ENCODE measurements at regions not wholly inside any gene's neighbourhood (a gene's known extent, or its start where the extent isn't known, plus 50 kb on each side); places are given as distances from the start of the nearest gene placed in this dataset.

DNA sequence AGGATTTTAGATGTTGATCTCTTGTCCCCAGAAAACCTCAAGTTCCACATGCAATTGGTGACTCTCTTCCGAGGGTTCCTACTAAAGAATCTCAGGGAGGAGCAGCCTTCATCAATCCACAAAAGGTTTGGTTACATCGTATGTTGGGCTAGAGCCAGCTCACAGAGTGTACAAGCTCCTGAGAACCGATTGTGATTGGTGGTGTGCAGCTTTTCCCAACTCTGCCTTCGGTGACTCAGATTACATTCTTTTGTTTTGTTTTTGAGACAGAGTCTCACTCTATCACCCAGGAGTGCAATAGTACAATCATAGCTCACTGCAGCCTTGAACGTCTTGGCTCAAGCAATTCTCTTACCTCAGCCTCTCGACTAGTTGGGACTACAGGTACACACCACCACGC is 172.4 kb downstream of the PMP22 start:
- no peaks in the 10 kb centered on the region for H3K27me3 Mint-ChIP-seq (ENCODE audit: low read depth)
- H3K4me3 Mint-ChIP-seq: no peak overlapping the region
- no peaks in the 10 kb centered on the region for H3K9me3 Mint-ChIP-seq
- H3K36me3 Mint-ChIP-seq (ENCODE audit: low read depth): no peaks in the 10 kb centered on the region
- no peaks in the 10 kb centered on the region for H3K4me1 Mint-ChIP-seq (ENCODE audit: low read depth)
- H3K27ac Mint-ChIP-seq: no peak overlapping the region
- no peak for DNase-seq (ENCODE audit: low spot score)

DNA sequence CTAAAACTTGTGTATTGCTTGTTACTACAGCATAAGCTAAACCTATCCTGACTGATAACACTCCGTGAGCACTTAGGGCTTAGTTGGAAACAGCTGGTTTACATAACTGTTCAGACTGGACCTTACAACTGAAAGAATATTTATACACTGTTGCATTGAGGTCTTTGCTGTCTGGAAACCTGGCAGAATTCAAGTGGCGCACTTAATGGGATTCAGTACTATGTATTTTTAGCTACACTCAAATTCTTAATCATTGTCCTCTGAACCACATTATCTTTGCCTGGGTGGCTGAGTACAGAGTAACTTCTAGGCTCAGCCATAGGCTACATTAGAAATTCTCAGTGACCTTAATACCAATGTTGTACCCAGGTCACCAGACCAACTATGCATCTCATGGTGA is 172.9 kb downstream of the PMP22 start:
- no peak overlapping the region for H3K4me3 Mint-ChIP-seq
- H3K27ac Mint-ChIP-seq: no peak overlapping the region

GRCh38 chr17:15091825-15092224 is 173.3 kb downstream of the PMP22 start:
- no peaks in the 10 kb centered on the region for H3K4me1 Mint-ChIP-seq (ENCODE audit: low read depth)
- DNase-seq (ENCODE audit: low spot score): no peak
- H3K27ac Mint-ChIP-seq: no peak overlapping the region
- H3K36me3 Mint-ChIP-seq (ENCODE audit: low read depth): no peaks in the 10 kb centered on the region
- no peaks in the 10 kb centered on the region for H3K27me3 Mint-ChIP-seq (ENCODE audit: low read depth)
- H3K4me3 Mint-ChIP-seq: no peak overlapping the region
- H3K9me3 Mint-ChIP-seq: no peaks in the 10 kb centered on the region

More for the DNA sequence above, 172.9 kb downstream of the PMP22 start:
- no peaks in the 10 kb centered on the region for H3K4me1 Mint-ChIP-seq (ENCODE audit: low read depth)
- no peaks in the 10 kb centered on the region for H3K27me3 Mint-ChIP-seq (ENCODE audit: low read depth)
- H3K9me3 Mint-ChIP-seq: no peaks in the 10 kb centered on the region
- DNase-seq (ENCODE audit: low spot score): no peak
- no peaks in the 10 kb centered on the region for H3K36me3 Mint-ChIP-seq (ENCODE audit: low read depth)

DNA sequence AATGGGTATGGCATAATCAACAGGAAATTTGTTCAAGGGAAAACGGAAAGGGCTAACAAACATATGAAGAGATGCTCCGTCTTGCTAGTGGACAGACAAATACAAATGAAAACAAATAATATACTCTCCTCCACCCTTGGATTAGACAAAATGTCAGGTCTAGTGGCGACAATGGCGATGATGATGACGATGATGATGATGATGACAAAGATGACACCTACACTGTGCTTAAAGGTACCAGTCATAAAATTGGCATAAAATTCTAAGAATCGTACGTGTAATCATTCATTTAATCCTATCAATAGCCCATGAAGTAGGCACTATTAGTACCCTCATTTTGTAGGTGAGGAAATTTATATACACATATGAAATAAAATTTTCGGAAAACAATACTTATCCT is 174.6 kb downstream of the PMP22 start:
- Mint-ChIP-seq H3K4me1 (ENCODE audit: low read depth) (no peaks in the 10 kb centered on the region), H3K36me3 (ENCODE audit: low read depth) (no peaks in the 10 kb centered on the region), H3K27me3 (ENCODE audit: low read depth) (no peaks in the 10 kb centered on the region), H3K4me3 (no peak overlapping the region), H3K9me3 (no peaks in the 10 kb centered on the region), H3K27ac (no peak overlapping the region)
- no peak for DNase-seq (ENCODE audit: low spot score)

DNA sequence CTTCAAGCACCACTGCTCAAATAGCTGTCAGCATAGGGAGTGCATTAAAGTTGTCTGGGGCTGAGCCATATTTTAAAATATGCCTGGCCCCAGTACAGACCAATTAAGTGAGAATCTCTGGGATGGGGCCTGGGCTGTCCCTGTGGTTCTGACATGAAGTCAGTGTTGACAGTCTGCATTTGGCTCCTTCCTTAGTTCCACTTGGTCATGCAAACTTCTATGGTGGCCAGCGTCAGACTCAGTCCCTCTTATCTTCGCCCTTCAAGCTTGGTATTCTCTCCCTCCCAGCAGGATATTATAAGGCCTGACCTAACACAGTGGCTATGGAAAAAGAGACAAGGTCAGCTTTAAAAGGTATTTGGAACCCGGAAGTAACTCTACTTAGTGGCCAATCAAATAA is 177.2 kb downstream of the PMP22 start:
- H3K9me3 Mint-ChIP-seq: no peaks in the 10 kb centered on the region
- no peaks in the 10 kb centered on the region for H3K27me3 Mint-ChIP-seq (ENCODE audit: low read depth)
- no peak overlapping the region for H3K4me3 Mint-ChIP-seq
- DNase-seq (ENCODE audit: low spot score): no peak
- no peak overlapping the region for H3K27ac Mint-ChIP-seq
- no peaks in the 10 kb centered on the region for H3K4me1 Mint-ChIP-seq (ENCODE audit: low read depth)
- no peaks in the 10 kb centered on the region for H3K36me3 Mint-ChIP-seq (ENCODE audit: low read depth)

DNA sequence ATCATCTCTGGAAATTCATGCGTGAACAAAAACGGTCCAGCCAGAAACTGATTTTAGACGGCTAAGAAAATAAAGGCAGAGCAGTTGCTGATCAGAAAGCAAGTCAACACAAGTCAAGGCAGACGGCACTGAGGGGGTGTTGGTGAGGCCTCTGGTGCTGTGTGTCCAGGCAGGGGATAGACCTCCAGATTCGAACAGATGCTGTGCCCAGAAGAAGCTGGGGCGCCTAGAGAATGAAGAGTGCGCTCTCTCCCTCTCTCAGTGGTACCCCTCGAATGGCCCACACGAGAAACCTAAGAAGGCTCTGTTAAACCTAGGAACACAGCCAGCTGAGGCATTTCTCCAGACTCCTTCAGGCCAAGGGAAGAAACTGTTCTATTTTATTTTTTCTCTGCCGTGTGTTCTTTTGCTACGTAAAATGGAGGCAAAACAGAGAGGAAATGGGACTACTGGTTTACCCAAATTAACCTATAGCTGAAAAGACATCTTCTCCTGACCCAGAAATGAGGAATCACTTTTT is 178.3 kb downstream of the PMP22 start:
- Mint-ChIP-seq H3K4me3 (no peak overlapping the region), H3K9me3 (no peaks in the 10 kb centered on the region)
- no peak for DNase-seq (ENCODE audit: low spot score)

GRCh38 chr17:15085890-15086677 is 179.0 kb downstream of the PMP22 start:
- Mint-ChIP-seq H3K36me3 (ENCODE audit: low read depth) (no peaks in the 10 kb centered on the region), H3K27ac (no peak overlapping the region), H3K9me3 (no peaks in the 10 kb centered on the region), H3K4me3 (no peak overlapping the region), H3K4me1 (ENCODE audit: low read depth) (no peaks in the 10 kb centered on the region), H3K27me3 (ENCODE audit: low read depth) (no peaks in the 10 kb centered on the region)
- no peak for DNase-seq (ENCODE audit: low spot score)

More for the DNA sequence above, 178.3 kb downstream of the PMP22 start:
- Mint-ChIP-seq H3K4me1 (ENCODE audit: low read depth) (no peaks in the 10 kb centered on the region), H3K36me3 (ENCODE audit: low read depth) (no peaks in the 10 kb centered on the region), H3K27ac (no peak overlapping the region), H3K27me3 (ENCODE audit: low read depth) (no peaks in the 10 kb centered on the region)

- Mint-ChIP-seq H3K36me3 (ENCODE audit: low read depth) (no peaks in the 10 kb centered on the region), H3K9me3 (no peaks in the 10 kb centered on the region), H3K27ac (no peak overlapping the region), H3K27me3 (ENCODE audit: low read depth) (no peaks in the 10 kb centered on the region), H3K4me3 (no peak overlapping the region), H3K4me1 (ENCODE audit: low read depth) (no peaks in the 10 kb centered on the region)
- no peak for DNase-seq (ENCODE audit: low spot score)
Observed at GRCh38 chr17:15083225-15083624, 181.9 kb downstream of the PMP22 start.

- no peak overlapping the region for H3K27ac Mint-ChIP-seq
- no peaks in the 10 kb centered on the region for H3K9me3 Mint-ChIP-seq
- no peak for DNase-seq (ENCODE audit: low spot score)
- no peaks in the 10 kb centered on the region for H3K4me1 Mint-ChIP-seq (ENCODE audit: low read depth)
- H3K4me3 Mint-ChIP-seq: no peak overlapping the region
- H3K27me3 Mint-ChIP-seq (ENCODE audit: low read depth): no peaks in the 10 kb centered on the region
- H3K36me3 Mint-ChIP-seq (ENCODE audit: low read depth): no peaks in the 10 kb centered on the region
Observed at GRCh38 chr17:15081008-15081407, 184.1 kb downstream of the PMP22 start.

DNA sequence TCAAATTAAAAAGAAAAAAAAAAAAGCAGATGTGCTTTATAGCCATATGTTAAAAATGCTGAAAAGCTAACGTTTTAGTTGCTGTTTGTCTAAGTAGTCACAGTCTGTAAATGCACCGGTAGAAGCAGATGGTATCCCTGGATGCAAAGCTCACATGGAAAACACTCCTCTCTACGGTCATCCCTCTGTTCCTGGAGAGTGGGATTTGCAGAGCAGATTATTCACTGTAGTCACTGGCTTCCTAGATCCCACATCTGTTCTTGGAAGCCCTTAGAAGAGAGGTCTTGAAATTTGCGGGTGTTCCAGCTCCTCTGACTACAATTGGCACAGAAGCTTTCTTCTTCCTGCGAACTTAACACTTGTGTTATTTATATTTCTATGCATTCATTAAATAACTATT is 186.6 kb downstream of the PMP22 start:
- H3K4me1 Mint-ChIP-seq (ENCODE audit: low read depth): no peaks in the 10 kb centered on the region
- no peaks in the 10 kb centered on the region for H3K36me3 Mint-ChIP-seq (ENCODE audit: low read depth)
- H3K4me3 Mint-ChIP-seq: no peak overlapping the region
- H3K9me3 Mint-ChIP-seq: no peaks in the 10 kb centered on the region
- DNase-seq (ENCODE audit: low spot score): no peak
- no peak overlapping the region for H3K27ac Mint-ChIP-seq
- no peaks in the 10 kb centered on the region for H3K27me3 Mint-ChIP-seq (ENCODE audit: low read depth)

DNA sequence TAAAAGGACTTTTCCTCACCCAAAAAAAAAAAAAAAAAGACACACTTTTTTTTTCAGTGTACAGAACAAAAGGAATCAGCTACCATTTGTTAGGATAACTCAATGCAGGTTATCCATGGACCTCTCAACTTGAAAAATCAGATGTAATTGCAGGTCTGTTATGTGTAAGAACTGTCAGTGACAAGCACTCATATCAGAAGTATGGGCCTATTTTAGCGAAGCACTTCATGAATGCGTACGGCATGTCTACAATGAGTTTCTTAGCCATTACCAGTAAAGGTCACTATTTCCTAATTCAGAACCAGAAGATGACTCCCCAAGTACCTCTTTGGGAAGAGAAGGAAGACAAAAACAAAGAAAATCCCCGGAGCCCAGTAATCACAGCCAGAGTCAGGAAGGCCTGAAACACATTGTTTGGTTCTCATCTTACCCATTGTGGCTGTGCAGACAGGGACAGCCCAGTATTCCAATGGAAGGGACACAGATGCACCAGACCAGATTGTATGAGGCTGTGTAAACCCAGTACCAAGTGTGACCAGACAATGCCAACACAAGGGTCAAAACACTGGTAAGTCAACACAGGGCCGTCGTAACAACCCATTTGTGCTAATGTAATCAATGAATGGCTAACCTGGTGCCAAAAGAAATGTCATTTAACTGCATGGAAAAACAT is 188.0 kb downstream of the PMP22 start:
- Mint-ChIP-seq H3K4me3 (no peak overlapping the region), H3K9me3 (no peaks in the 10 kb centered on the region), H3K27me3 (ENCODE audit: low read depth) (no peaks in the 10 kb centered on the region), H3K4me1 (ENCODE audit: low read depth) (no peaks in the 10 kb centered on the region), H3K27ac (no peak overlapping the region), H3K36me3 (ENCODE audit: low read depth) (no peaks in the 10 kb centered on the region)
- no peak for DNase-seq (ENCODE audit: low spot score)

GRCh38 chr17:15051933-15052332 is 213.2 kb downstream of the PMP22 start:
- no peaks in the 10 kb centered on the region for H3K4me1 Mint-ChIP-seq (ENCODE audit: low read depth)
- peaks cover 3% of the 10 kb centered on the region for H3K27me3 Mint-ChIP-seq (ENCODE audit: low read depth)
- no peaks in the 10 kb centered on the region for H3K9me3 Mint-ChIP-seq
- H3K4me3 Mint-ChIP-seq: no peak overlapping the region
- DNase-seq (ENCODE audit: low spot score): no peak
- H3K27ac Mint-ChIP-seq: no peak overlapping the region
- no peaks in the 10 kb centered on the region for H3K36me3 Mint-ChIP-seq (ENCODE audit: low read depth)

GRCh38 chr17:15049795-15050160 is 215.3 kb downstream of the PMP22 start:
- H3K36me3 Mint-ChIP-seq (ENCODE audit: low read depth): no peaks in the 10 kb centered on the region
- H3K4me1 Mint-ChIP-seq (ENCODE audit: low read depth): no peaks in the 10 kb centered on the region
- peaks cover 3% of the 10 kb centered on the region for H3K27me3 Mint-ChIP-seq (ENCODE audit: low read depth)
- H3K4me3 Mint-ChIP-seq: no peak overlapping the region
- no peak for DNase-seq (ENCODE audit: low spot score)
- no peak overlapping the region for H3K27ac Mint-ChIP-seq
- no peaks in the 10 kb centered on the region for H3K9me3 Mint-ChIP-seq

DNA sequence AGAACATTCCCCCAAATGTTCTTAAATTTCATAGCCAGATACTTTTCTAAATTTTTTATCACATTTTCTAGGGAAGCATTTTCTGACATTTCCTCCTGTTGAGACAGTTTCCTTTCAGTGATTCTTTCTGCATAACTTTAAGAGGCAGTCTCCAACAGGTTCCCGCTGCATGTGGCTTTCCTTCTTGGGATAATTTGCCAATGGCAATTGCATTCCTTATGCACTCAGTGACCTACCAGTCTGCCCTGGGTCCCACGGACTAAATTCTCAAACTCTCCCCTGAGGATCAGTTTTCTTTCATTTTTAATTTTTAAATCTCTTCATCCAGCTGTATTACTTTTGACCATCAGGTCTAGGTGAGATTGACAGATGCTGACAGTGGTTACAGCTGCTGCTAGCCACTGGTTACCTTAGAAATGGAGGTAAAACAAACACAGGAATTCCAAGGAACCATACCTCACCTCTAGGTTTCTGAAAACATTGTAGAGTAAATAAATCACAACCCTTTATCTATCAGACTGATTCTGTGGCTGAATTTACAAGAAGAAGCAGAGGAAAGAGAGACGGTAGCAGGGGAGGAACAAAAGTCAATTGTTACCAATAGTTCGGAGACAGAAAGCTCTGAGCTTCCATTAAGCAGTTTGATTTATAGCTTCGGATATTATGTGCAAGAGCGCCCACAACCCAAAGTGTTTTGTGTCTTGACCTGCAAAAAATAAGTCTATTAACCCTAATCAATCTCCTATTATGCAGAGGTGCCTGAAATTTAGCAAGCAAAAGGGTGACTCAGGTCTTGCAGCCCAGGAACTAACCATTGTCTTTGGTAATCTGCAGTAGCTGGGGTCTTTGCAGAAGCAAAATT is 216.0 kb downstream of the PMP22 start:
- H3K27ac Mint-ChIP-seq: no peak overlapping the region
- H3K27me3 Mint-ChIP-seq (ENCODE audit: low read depth): peaks cover 3% of the 10 kb centered on the region
- H3K4me3 Mint-ChIP-seq: no peak overlapping the region
- H3K36me3 Mint-ChIP-seq (ENCODE audit: low read depth): no peaks in the 10 kb centered on the region
- H3K4me1 Mint-ChIP-seq (ENCODE audit: low read depth): no peaks in the 10 kb centered on the region
- DNase-seq (ENCODE audit: low spot score): no peak
- no peaks in the 10 kb centered on the region for H3K9me3 Mint-ChIP-seq

Data from T-helper 2 cell treated with Interferon-gamma antibody and Interleukin-4, amounts not matched to agents 5 μg/mL and 100 μg/mL, for 36 hours (primary cell).